ENCODE measurements at regions not wholly inside any gene's neighbourhood (a gene's known extent, or its start where the extent isn't known, plus 50 kb on each side); places are given as distances from the start of the nearest gene placed in this dataset.

GRCh38 chr6:126530775-126531174, 190.9 kb downstream of the CENPW start:
- no peak for ATAC-seq
- TF ChIP-seq CTCF (IDR thresholded peaks at IDR 0.05): no peak
- Mint-ChIP-seq H3K27ac (no peak overlapping the region), H3K36me3 (ENCODE audit: low read depth) (no peaks in the 10 kb centered on the region), H3K27me3 (no peaks in the 10 kb centered on the region), H3K4me1 (ENCODE audit: low read depth) (no peaks in the 10 kb centered on the region), H3K4me3 (no peak overlapping the region), H3K9me3 (no peaks in the 10 kb centered on the region)
- POLR2A ChIA-PET: no interaction called here
- DNase-seq: no peak
- CTCF ChIA-PET: no interaction called here
- intact Hi-C loops (cut with micrococcal nuclease): no loop called here

GRCh38 chr6:126531286-126531685, 191.4 kb downstream of the CENPW start:
- H3K27me3 Mint-ChIP-seq: no peaks in the 10 kb centered on the region
- H3K4me1 Mint-ChIP-seq (ENCODE audit: low read depth): no peaks in the 10 kb centered on the region
- ChIA-PET POLR2A (no interaction called here), CTCF (no interaction called here)
- H3K36me3 Mint-ChIP-seq (ENCODE audit: low read depth): no peaks in the 10 kb centered on the region
- no peak for TF ChIP-seq CTCF (IDR thresholded peaks at IDR 0.05)
- ATAC-seq: no peak
- intact Hi-C loops (cut with micrococcal nuclease): no loop called here
- no peak for DNase-seq
- no peak overlapping the region for H3K27ac Mint-ChIP-seq
- no peak overlapping the region for H3K4me3 Mint-ChIP-seq
- H3K9me3 Mint-ChIP-seq: no peaks in the 10 kb centered on the region

- intact Hi-C loops (cut with micrococcal nuclease): no loop called here
- H3K27ac Mint-ChIP-seq: no peak overlapping the region
- H3K4me3 Mint-ChIP-seq: no peak overlapping the region
- no peaks in the 10 kb centered on the region for H3K27me3 Mint-ChIP-seq
- DNase-seq (no peak), ATAC-seq (peak; percentile 42)
- H3K9me3 Mint-ChIP-seq: no peaks in the 10 kb centered on the region
- H3K4me1 Mint-ChIP-seq (ENCODE audit: low read depth): no peaks in the 10 kb centered on the region
- ChIA-PET CTCF (no interaction called here), POLR2A (no interaction called here)
- no peak for TF ChIP-seq CTCF (IDR thresholded peaks at IDR 0.05)
- no peaks in the 10 kb centered on the region for H3K36me3 Mint-ChIP-seq (ENCODE audit: low read depth)
These were observed 191.9 kb downstream of the CENPW start for GRCh38 chr6:126531840-126532239.

GRCh38 chr6:126534401-126534800, 194.5 kb downstream of the CENPW start:
- no peaks in the 10 kb centered on the region for H3K27me3 Mint-ChIP-seq
- DNase-seq (no peak), ATAC-seq (no peak)
- ChIA-PET CTCF (no interaction called here), POLR2A (no interaction called here)
- H3K27ac Mint-ChIP-seq: no peak overlapping the region
- no peak overlapping the region for H3K4me3 Mint-ChIP-seq
- intact Hi-C loops (cut with micrococcal nuclease): no loop called here
- no peaks in the 10 kb centered on the region for H3K36me3 Mint-ChIP-seq (ENCODE audit: low read depth)
- TF ChIP-seq CTCF (IDR thresholded peaks at IDR 0.05): no peak
- H3K9me3 Mint-ChIP-seq: no peaks in the 10 kb centered on the region
- no peaks in the 10 kb centered on the region for H3K4me1 Mint-ChIP-seq (ENCODE audit: low read depth)

- CTCF ChIA-PET: no interaction called here
- DNase-seq (no peak), ATAC-seq (no peak)
- TF ChIP-seq CTCF (IDR thresholded peaks at IDR 0.05): no peak
- POLR2A ChIA-PET: no interaction called here
- no peaks in the 10 kb centered on the region for H3K36me3 Mint-ChIP-seq (ENCODE audit: low read depth)
- H3K9me3 Mint-ChIP-seq: no peaks in the 10 kb centered on the region
- intact Hi-C loops (cut with micrococcal nuclease): no loop called here
- no peaks in the 10 kb centered on the region for H3K27me3 Mint-ChIP-seq
- no peak overlapping the region for H3K27ac Mint-ChIP-seq
- H3K4me3 Mint-ChIP-seq: no peak overlapping the region
- H3K4me1 Mint-ChIP-seq (ENCODE audit: low read depth): no peaks in the 10 kb centered on the region
These were observed 195.2 kb downstream of the CENPW start for GRCh38 chr6:126535138-126535537.
